TTC549 (cell line): ENCODE measurements at regions not wholly inside any gene's neighbourhood (a gene's known extent, or its start where the extent isn't known, plus 50 kb on each side); places are given as distances from the start of the nearest gene placed in this dataset.

Experiments
- FAIRE-seq: peaks from 2 replicates; lab custom pipeline; 2012; peaks lifted over from hg19 to GRCh38; lab: Jason Lieb, UNC

- no peak for FAIRE-seq
These were observed 102.8 kb upstream of the WNT4 start for GRCh38 chr1:22245726-22246125.

GRCh38 chr1:22246755-22247480, 104.0 kb upstream of the WNT4 start:
- FAIRE-seq = no peak

GRCh38 chr1:22247527-22248245, 104.8 kb upstream of the WNT4 start:
- FAIRE-seq = no peak

GRCh38 chr1:22248746-22249145, 105.8 kb upstream of the WNT4 start:
- no peak for FAIRE-seq

- FAIRE-seq = no peak
These were observed 107.2 kb upstream of the WNT4 start for GRCh38 chr1:22249928-22250680.

GRCh38 chr1:22250724-22251123, 107.8 kb upstream of the WNT4 start:
- FAIRE-seq = no peak

GRCh38 chr1:22252251-22252650, 109.4 kb upstream of the WNT4 start:
- FAIRE-seq = no peak

- FAIRE-seq = no peak
These were observed 110.3 kb upstream of the WNT4 start for GRCh38 chr1:22253012-22253790.

- FAIRE-seq = no peak
These were observed 111.9 kb upstream of the WNT4 start for GRCh38 chr1:22254756-22255155.

GRCh38 chr1:22255341-22256212, 112.7 kb upstream of the WNT4 start:
- peak; percentile 5 for FAIRE-seq

- no peak for FAIRE-seq
These were observed 113.3 kb upstream of the WNT4 start for GRCh38 chr1:22256213-22256512.

GRCh38 chr1:22257290-22258275, 114.7 kb upstream of the WNT4 start:
- FAIRE-seq = no peak

GRCh38 chr1:22258698-22259097, 115.8 kb upstream of the WNT4 start:
- FAIRE-seq = no peak

GRCh38 chr1:22259551-22260282, 116.8 kb upstream of the WNT4 start:
- no peak for FAIRE-seq

- no peak for FAIRE-seq
These were observed 118.0 kb upstream of the WNT4 start for GRCh38 chr1:22260860-22261432.

- no peak for FAIRE-seq
These were observed 118.7 kb upstream of the WNT4 start for GRCh38 chr1:22261580-22261979.

GRCh38 chr1:22262583-22262982, 119.7 kb upstream of the WNT4 start:
- FAIRE-seq = no peak

GRCh38 chr1:22263359-22263758, 120.5 kb upstream of the WNT4 start:
- no peak for FAIRE-seq
